BJ (cell line): ENCODE measurements at regions not wholly inside any gene's neighbourhood (a gene's known extent, or its start where the extent isn't known, plus 50 kb on each side); places are given as distances from the start of the nearest gene placed in this dataset.

Experiments
- CTCF ChIA-PET: fragments of 350-600 bp; formaldehyde crosslinking; extraction: SDS; loops from one replicate; lab custom pipeline; 2021; ENCODE audit warnings: antibody characterized with exemption, inconsistent platforms; lab: Yijun Ruan, JAX
- POLR2A ChIA-PET: fragments of 300-600 bp; sonication (Branson Sonifier 250); formaldehyde crosslinking; extraction: SDS; loops from one replicate; lab custom pipeline; 2021; ENCODE audit warnings: antibody characterized with exemption; lab: Charles Lee
- DNase-seq: peaks from one replicate; pipeline ENCODE4 v3.0.0-alpha.2; 2011; ENCODE audit warnings: low read depth
- H3K27me3 ChIP-seq: 2 replicates; pipeline ENCODE4 v1.6.0; 2011; ENCODE audit warnings: low read length; ENCODE audit not compliant: control insufficient read depth, insufficient read depth
- H3K36me3 ChIP-seq: 2 replicates; pipeline ENCODE4 v1.5.1; 2011; ENCODE audit warnings: low read length; ENCODE audit not compliant: control insufficient read depth, insufficient read depth
- H3K4me3 ChIP-seq: 2 replicates; pipeline ENCODE4 v1.5.1; 2011; ENCODE audit warnings: low read depth, mild to moderate bottlenecking, control low read depth, low read length
- TF ChIP-seq, protein P1 (sequence below): IDR thresholded peaks from 2 replicates; pipeline ENCODE4 v1.5.1; 2011; ENCODE audit warnings: low read depth, mild to moderate bottlenecking, control low read depth, inconsistent platforms, low read length, moderate library complexity; ENCODE audit not compliant: insufficient read depth

DNA sequence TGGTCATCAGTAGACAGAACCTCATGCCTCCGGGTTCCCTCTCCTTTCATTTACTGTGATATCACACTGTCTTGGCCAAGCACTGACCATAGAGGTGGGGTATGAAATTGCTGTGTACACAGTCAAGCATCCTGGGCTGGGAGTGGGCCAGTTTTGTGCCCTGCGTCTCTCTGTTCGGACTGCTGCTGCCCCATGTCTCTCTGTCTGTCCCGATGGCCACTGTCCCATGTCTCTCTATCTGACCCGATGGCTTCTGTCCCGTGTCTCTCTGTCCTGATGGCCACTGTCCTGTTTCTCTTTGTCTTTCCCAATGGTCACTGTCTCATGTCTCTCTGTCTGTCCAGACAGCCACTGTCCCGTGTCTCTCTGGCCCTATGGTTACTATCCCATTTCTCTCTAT, 164.9 kb downstream of the ARL4C start:
- ChIA-PET CTCF (interaction anchor here (1.2 kb wide), 2 partner anchors 42 to 43 kb away, joined by 3 to 4 read pairs; no protein-coding TSS in a partner anchor), POLR2A (no interaction called here)
- no peak for DNase-seq
- no peaks in the 10 kb centered on the region for H3K36me3 ChIP-seq
- H3K4me3 ChIP-seq: no peak overlapping the region
- TF ChIP-seq, protein P1, sequence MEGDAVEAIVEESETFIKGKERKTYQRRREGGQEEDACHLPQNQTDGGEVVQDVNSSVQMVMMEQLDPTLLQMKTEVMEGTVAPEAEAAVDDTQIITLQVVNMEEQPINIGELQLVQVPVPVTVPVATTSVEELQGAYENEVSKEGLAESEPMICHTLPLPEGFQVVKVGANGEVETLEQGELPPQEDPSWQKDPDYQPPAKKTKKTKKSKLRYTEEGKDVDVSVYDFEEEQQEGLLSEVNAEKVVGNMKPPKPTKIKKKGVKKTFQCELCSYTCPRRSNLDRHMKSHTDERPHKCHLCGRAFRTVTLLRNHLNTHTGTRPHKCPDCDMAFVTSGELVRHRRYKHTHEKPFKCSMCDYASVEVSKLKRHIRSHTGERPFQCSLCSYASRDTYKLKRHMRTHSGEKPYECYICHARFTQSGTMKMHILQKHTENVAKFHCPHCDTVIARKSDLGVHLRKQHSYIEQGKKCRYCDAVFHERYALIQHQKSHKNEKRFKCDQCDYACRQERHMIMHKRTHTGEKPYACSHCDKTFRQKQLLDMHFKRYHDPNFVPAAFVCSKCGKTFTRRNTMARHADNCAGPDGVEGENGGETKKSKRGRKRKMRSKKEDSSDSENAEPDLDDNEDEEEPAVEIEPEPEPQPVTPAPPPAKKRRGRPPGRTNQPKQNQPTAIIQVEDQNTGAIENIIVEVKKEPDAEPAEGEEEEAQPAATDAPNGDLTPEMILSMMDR: no peak
- H3K27me3 ChIP-seq: peaks cover 3% of the 10 kb centered on the region; the same call in 1 of the 2 replicates

DNA sequence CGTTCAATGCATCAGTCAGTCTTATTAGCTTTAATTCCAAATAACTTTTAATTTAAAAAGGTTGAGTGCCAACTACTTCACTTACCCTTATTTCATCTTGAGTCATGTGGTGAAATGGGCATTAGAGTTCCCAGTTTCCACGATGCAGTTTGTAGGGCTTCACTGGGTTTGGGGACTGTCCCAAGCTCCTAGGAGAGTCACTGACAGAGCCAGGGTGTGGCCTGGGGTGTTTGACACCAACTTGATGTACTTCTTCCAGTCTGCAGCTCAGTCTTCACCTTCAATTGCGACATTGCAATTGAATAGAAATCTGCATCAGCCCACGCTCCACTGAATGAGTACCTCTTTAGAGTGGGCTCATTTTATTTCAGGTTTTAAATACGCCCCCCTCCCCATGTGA, 165.3 kb downstream of the ARL4C start:
- no peak for DNase-seq
- TF ChIP-seq, protein P1: no peak
- POLR2A ChIA-PET: no interaction called here
- Histone ChIP-seq H3K4me3 (no peak overlapping the region), H3K36me3 (no peaks in the 10 kb centered on the region), H3K27me3 (peaks cover 3% of the 10 kb centered on the region; the same call in 1 of the 2 replicates)
- CTCF ChIA-PET: interaction anchor here (1.2 kb wide), 2 partner anchors 42 to 43 kb away, joined by 3 to 4 read pairs; no protein-coding TSS in a partner anchor

DNA sequence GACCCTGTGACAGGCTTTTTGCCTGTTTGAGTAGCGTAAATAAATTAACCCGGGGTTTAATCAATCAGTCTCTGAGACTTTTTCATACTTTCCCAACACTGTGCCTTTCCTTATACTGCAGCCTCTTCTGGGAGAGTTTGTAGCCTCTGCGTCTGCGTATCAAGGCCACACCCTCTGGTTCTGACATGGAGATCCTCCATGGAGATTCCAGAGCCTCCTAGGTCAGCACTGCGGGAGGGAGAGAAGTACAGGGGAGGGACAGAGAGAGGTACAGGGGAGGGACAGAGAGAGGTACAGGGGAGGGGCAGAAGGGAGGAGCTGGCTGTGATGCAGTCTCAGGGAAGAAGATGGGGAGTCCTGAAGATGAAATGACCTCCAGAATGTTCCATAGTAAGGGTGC, 166.0 kb downstream of the ARL4C start:
- H3K36me3 ChIP-seq: no peaks in the 10 kb centered on the region
- ChIA-PET POLR2A (no interaction called here), CTCF (interaction anchor here (1.2 kb wide), 2 partner anchors 41 to 42 kb away, joined by 3 to 4 read pairs; no protein-coding TSS in a partner anchor)
- TF ChIP-seq, protein P1: no peak
- H3K4me3 ChIP-seq: no peak overlapping the region
- peaks cover 3% of the 10 kb centered on the region; the same call in 1 of the 2 replicates for H3K27me3 ChIP-seq
- DNase-seq: no peak

DNA sequence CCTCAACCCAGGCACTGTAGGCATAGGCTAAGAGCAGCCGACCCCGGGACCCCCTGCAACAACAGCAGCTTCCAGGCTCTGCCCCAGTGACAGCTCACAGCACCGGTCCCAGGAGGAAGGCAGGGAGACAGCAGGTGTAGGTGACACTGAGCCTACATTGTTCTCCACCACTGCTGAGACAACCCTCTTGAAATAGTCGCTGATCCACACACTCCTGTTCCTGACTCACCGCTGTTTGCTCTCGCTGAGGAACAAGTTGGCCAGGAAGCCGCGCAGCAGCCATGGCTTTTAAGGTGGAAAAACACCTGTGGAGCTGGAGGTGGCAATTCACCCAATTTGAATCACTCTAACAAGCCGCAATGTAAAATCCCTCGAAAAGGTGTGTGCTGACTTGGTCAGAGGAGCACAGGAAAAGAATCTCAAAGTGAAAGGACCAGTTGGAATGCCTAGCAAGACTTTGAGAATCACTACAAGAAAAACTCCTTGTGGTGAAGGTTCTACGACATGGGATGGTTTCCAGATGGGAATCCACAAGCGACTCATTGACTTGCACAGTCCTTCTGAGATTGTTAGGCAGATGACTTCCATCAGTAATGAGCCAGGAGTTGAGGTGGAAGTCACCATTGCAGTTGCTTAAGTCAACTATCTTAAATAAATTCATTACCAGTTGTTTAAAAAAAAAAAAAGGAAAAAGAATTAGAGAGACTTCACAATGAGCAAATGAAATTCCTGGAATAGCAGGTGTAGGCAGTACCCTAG, 167.5 kb downstream of the ARL4C start:
- peaks cover 3% of the 10 kb centered on the region; the same call in 1 of the 2 replicates for H3K27me3 ChIP-seq
- no peak overlapping the region for H3K4me3 ChIP-seq
- ChIA-PET POLR2A (no interaction called here), CTCF (no interaction called here)
- TF ChIP-seq, protein P1: no peak
- no peaks in the 10 kb centered on the region for H3K36me3 ChIP-seq
- DNase-seq: no peak

DNA sequence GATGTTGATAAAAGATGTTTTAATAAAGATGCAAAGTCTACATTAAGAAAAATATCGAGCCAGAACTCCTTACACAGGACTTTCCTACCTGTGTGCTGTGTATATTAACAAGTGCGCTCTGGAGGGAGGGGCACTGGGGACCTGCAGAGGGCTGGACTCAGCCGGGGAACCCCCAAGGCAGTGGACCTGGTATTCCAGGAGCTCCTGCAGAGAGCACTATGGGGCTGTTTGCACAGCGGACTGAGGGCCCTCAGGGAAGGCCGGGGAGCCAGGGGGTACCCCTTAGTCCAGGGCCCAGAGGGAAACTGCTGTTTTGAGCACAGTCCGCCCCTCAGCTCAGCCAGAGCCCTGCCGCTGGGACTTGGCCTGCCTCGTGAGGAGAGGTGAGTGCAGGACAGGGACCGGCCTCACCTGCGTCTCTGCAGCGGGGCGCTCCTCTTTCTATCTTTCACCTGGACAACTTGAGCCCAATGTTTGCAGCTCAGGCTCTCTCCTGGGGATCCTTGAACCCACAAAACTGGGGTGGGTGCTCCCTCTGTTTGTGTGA, 168.4 kb downstream of the ARL4C start:
- ChIA-PET CTCF (no interaction called here), POLR2A (no interaction called here)
- H3K4me3 ChIP-seq: no peak overlapping the region
- TF ChIP-seq, protein P1: no peak
- no peak for DNase-seq
- H3K27me3 ChIP-seq: 0 out of 2 replicates have a peak, but pooled peaks cover 3% of the 10 kb centered on the region
- no peaks in the 10 kb centered on the region for H3K36me3 ChIP-seq
